ENCODE measurements at regions not wholly inside any gene's neighbourhood (a gene's known extent, or its start where the extent isn't known, plus 50 kb on each side); places are given as distances from the start of the nearest gene placed in this dataset.
"Not testable (repeated sequence)": the region's sequence is repeated elsewhere in the genome, so short reads cannot be mapped to it uniquely, and the experiment has no call there.

DNA sequence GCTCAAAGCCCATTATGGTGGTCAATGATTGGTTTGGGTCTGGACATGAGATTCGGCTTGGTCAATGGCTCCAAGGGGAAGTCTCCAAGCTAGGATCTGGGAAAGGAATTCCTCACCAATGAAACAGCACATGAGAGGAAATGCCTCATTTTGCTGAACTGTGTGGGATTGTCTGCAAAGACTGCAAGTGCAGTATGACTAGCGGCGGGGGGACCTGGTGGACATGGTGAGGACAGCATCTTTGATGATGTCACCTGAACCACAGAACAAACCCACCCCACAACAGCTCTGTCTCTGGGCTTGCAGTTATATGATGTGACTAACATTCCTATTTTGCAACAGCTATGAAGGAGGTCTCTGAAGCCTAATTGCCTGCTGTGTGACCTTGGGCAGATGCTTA is 50.6 kb upstream of the NKD1 start:
- DNase-seq = no peak

DNA sequence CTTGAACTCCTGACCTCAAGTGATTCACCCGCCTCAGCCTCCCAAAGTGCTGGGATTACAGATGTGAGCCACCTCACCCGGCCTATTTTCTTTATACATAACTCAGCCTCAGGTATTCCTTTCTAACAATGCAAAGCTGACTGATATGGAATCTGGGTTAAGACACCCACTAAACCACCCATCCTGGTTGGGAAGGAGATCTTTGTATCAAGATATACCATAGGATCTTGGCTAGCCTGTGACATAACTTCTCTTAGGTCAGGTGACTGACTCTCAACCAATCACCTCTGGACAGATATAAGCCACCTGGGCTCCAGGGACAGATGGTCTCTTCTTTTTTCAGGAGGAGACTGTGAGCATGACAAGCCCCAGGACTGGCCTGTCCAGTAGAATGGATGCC is 51.2 kb upstream of the NKD1 start:
- DNase-seq = no peak

DNA sequence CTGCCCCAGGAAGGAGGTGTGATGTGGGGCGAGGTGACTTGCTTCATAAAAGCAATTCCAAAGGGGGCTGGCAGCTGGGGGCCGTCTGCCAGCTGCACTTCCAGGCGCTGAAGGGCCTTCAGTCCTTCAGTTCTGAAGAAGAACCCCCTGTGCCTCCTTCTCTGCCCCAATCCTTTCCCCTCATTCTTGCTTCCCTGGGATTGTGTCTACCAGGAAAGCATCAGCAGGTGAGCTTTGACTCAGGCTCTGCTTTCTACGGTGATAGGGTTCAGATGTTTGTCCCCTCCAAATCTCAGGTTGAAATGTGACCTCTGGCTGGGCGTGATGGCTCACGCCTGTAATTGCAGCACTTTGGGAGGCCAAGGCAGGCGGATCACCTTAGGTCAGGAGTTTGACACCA is 52.5 kb upstream of the NKD1 start:
- no peak for DNase-seq

DNA sequence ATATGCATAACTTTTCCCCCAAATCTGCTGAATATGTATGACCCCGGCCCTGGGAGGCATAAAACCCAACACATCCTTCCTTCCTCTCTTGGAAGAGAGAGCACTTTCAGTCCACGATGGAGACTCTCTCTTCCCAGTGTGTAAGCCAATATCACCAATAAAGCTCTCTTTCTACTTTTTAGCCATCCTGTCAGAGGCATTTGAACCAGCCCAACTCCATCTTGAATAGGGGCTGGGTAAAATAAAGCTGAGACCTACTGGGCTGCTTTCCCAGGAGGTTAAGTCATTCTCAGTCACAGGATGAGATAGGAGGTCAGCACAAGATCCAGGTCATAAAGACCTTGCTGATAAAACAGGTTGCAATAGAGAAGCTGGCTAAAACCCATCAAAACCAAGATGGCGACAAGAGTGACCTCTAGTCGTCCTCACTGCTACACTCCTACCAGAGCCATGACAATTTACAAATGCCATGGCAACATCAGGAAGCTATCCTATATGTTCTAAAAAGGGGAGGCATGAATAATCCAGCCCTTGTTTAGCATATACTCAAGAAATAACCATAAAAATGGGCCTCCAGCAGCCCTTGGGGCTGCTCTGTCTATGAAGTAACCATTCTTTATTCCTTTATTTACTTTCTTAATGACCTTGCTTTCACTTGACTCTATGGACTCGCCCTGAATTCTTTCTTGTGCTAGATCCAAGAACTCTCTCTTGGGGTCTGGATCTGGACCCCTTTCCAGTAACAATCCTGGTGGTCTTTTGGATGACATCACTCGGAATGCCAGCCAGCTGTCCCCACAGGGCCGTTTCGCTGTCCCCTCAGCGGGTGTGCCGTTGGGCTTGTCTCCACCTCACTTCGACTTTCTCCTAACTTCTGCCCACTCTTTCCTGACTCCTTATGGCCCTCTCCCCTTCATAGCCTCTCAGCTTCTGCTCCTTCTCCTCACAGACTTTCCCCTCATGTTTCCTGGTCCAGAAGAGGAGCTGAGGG is 53.4 kb upstream of the NKD1 start:
- DNase-seq = no peak

DNA sequence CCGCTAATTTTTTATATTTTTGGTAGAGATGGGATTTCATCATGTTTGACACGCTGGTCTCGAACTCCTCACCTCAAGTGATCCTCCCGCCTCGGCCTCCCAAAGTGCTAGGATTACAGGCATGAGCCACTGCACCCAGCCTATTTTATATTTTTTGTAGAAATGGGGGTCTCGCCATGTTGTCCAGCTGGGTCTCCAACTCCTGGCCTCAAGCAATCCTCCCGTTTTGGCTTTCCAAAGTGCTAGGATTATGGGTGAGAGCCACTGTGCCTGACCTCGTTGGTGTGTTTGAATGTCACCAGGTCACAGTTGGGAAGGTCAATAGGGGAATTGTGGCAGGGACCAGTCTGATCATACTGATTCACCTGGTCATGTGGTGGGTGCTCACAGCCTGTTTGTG is 56.7 kb upstream of the NKD1 start:
- no peak for DNase-seq

DNA sequence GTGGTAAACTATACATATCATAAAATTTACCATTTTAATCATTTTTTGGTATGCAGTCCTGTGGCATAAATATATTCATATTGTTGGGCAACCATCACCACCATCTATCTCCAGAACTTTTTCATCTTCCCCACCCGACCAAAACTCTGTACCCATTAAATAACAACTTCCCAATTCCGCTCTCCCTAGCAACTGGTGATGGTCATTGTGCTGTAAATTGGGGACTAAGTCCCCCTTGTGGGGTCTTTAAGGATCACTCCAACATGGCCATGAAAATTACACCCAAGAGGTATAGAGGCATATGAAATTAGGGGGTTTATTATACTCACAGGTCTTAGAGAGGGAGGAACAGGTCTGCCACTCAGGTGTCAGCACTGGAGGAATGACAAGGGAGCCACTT is 57.4 kb upstream of the NKD1 start:
- DNase-seq = no peak

DNA sequence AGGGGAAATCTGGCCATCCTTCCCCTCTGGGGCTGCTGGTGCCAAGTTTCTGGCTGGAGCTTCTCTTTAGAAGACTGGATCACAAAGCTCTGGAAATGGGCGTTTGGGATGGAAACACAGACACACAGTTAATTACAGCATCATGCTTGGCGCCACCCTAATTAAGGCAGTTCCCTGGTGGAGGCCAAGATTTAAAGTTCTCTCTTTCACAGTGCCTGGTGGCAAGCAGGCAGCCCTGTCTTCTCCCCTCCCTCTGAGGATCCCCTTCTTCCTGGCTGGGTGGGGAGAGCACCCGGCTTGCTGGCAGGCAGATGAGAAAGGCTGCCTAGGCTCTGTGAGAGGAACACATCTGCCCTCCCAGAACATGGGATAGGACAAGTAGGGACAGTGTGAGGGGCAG is 59.0 kb upstream of the NKD1 start:
- no peak for DNase-seq

DNA sequence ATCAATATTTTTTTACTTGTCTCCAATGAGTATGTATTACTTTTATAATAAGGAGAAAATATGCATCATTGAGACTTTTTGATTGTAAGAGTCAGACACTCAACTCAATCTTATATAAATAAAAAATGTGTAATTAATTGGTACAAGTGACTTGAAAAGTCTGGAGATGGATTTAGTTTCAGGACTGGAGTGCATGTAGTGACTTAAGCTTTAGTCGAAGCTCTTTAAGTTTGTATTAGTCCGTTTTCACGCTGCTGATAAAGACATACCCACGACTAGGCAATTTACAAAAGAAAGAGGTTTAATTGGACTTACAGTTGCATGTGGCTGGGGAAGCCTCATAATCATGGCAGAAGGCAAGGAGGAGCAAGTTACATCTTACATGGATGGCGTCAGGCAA is 60.7 kb upstream of the NKD1 start:
- no peak for DNase-seq

DNA sequence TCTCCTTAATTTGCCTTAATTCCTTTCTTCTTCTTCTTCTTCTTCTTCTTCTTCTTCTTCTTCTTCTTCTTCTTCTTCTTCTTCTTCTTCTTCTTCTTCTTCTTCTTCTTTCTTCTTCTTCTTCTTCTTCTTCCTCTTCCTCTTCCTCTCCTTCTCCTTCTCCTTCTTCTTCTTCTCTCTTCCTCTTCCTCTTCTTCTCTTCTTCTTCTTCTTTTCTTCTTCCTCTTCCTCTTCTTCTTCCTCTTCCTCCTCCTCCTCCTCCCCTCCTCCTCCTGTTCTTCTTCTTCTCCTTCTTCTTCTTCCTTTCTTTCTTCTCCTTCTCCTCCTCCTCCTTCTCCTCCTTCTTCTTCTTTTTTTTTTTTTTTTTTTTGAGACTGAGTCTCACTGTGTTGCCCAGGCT is 62.0 kb upstream of the NKD1 start:
- not testable (repeated sequence) for DNase-seq

DNA sequence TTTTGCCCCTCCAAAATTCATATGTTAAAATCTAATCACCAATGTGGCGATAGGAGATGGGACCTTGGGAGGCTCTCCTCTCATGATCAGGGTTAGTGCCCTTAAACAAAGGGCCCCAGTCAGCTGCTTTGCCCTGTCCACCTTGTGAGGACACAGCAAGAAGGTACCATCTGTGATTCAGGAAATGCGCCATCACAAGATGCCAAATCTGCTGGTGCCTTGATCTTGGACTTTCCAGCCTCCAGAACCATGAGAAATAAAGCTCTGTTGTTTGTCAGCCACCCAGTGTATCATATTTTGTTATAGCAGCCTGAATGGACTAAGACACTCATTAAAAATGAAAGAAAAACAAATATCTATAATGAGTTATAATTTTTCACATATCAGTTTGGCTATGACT is 63.0 kb upstream of the NKD1 start:
- DNase-seq = no peak

DNA sequence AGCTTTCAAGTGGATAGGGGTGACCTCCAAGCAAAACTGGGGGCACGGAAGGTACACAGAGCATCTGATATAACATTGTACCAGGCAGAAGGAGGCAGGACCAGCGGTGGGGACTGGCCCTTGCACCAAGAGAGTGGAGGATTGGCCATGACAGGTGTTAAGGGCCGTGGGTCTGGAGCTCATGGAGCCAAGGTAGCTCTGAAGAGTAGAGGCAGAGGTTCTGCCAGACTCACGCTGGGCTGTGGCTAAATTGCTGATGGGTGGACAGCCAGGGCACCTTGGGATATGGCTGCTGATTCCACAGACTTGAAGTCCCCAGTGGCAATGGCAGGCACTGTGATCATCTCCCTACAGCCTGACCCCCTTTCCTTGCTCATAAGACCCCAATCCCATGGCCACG is 65.9 kb upstream of the NKD1 start:
- no peak for DNase-seq

DNA sequence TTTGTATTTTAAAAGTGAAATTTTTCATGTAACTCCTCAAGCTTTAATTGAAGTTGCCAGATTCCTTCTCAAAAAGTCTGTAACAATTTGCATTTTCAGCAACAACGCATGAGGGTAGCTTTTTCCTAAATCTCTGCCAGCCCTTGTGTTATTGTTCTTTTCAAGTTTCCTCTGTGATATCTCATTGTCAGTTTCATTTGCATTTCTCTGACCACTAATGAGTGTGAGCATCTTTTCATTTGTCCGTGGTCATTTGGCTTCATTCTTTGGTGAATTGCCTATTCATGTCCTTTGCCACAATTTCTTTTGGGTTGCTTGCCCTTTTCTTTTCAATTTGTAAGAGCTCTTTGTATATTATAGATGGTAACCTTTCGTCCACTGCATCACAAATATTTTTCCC is 68.0 kb upstream of the NKD1 start:
- DNase-seq = no peak

DNA sequence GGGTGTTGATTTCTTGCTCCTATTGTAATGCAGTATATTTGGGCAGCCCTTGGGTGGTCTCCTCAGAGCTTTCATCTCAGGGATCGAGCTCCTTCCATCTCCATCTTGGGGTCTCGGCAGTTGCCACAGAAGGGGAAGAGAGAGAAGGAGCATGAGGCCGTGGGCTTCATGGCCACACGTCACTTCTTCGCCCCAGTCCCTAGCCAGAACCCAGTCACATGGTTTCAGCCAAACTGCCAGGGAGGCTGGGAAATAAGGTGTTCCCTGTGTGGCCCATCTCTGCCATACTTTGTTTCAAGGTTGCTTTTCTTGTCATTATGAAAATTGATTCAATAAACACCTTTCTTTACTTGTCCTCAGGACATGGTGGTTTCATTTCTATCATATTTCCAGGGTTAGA is 68.4 kb upstream of the NKD1 start:
- no peak for DNase-seq

DNA sequence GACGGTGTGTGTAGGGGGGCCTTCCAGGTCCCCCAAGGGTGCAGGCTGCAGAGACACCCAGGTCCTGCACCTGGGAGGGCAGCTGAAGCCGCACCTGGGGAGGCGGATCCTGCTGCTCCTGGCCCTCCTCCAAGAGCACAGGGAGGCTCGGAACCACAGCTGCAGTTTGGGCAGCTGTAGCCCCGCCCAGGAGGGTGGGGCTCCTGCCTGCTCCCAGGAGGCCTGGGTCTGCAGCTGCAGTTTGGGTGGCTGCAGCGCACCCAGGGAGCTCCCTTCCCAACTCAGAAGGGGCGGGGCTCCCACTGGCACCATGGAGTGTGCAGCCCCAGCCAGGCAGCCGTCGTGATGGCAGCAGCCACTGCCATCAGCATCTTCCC is 69.4 kb upstream of the NKD1 start:
- no peak for DNase-seq

DNA sequence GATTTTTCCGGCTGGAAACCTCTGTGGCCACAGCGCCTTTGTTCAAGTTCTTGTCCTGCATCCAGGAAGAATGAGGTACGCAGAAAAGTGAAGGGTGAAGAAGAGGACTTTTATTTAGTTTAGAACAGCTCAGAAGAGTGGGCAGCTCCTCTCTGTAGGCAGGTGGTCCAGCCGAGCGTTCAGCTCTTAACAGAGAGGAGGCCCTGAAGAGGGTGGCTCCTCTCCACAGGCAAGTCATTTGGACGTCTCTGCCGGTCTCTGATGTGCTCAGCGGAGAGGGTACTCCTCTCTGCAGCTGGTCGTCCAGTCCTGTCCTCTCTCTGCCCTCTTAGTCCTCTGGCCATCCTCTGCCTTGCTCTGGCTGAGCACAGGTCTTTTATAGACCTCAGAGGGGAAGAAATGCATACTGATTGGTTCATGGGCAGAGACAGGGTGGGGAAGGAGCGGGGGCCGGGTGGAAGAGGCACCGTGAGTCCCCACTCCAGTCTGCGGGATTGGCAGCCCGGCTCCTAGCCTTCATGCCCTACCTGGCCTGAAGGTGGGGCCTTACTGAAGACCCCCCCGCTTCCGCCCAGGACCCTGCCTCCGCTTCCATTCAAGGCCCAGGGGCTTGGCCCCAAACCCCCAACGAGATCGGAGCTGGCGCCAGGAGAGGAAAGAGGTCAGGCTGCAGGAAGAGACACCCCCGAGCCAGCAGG is 70.0 kb upstream of the NKD1 start:
- no peak for DNase-seq

DNA sequence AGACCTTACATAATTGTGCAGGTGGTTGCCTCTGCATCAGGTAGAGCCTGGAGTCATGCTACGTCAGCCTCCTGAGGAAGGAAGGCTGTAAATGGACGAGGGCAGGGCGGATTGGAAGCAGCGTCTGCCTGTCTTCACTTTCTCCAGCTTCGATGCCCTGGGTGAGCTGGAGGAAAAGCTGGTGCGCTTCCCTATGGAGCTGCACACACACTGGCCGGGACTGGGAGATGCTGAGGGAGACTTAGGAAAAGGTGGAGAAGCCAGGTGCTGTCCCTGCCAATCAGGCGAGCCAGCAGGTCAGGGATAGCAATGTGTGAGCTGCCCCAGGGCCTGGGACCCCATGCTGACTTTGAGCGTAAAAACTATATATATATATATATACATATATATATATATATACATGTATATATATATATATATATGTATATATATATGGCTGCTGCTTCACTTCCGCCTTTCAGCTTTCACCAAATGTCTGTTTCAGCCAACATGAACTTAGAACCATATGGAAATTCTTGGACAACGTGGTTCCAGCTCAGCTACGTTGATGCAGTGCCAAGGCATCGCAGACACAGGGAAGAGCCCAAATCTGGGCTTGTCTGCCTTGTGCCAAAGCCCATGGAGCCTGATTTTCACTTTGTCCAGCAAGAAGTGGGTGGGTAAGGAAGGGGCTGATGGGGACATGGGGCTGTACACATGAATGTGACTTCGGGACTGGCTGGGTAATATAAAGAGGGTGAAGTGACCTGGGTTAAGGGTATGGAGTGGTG is 71.5 kb upstream of the NKD1 start:
- DNase-seq = no peak

DNA sequence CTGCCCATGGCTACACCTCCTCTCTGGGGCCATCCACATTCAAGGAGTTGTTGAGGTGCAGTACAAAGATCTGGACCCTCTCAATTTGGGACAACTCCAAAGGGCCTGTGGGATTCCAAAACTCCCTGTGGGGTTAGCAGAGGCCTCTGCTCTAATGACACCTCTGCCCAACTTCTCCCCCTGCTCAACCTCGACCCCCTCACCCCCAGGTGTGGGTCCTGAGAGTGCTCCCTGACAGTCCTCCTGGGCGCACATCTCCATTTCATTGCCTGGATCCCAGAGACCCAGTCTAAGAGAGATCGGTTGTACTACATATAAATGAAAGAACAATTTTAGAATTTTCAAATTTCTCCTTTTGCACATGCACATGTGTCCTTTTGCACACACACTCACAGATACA is 73.0 kb upstream of the NKD1 start:
- no peak for DNase-seq

DNA sequence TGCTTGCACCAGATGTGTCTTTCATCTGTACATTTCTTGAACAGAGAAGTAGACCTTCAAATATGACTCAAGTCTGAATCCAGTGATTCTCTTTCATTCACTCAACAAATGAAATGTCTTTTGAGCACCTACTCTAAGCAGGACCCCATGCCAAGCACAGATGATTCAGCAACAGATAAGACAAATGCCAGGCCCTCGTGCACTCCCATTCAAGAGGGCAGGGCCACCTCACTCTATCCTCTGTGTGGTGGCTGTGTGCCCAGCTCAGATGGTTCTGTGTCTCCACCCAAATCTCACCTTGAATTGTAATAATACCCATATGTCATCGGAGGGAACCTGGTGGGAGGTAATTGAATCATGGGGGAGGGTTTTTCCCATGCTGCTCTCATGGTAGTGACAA is 74.1 kb upstream of the NKD1 start:
- DNase-seq = no peak

DNA sequence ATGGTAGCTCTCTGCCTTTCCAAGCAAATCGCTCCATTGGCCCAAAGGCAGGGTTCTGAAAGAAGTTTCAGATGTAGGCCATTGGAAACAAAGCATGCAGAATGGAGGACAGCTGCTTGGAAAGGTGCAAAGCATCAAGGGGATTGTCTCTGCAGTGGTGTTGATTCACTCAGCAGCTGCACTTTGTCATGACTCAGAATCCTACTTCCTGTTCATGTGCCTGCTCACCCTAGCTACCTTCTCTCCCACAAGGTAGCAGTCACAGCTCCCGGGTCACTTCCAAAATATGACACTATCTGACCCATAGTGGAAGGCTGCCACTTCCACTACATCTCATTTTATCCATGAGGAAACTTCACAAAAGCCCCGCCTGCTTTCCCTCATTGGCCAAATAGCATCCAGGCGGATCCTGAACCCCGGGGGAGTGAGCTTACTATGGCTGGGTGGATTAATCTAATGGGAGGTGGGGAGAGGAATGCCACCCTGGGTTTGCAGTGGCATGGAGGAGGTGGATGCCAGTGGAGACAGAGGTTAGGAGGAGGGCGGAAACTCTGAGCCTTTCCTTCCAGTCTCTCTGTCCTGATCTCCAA is 74.7 kb upstream of the NKD1 start:
- DNase-seq = no peak

DNA sequence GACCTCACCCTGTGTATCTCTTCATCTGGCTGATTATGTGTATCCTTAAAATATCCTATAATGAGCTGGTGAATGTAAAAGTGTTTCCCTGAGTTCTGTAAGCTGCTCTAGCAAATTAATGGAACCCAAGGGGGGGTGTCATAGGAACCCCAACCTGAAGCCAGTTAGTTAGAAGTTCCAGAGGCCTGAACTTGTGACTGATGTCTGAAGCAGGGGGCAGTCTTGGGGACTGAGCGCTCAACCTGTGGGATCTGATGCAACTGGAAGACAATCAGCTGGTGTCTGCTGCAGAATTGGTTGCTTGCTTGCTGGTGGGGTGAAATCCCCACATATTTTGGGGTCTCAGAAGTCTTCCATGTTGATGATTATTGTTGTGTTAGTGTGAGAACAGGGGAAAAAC is 75.7 kb upstream of the NKD1 start:
- DNase-seq = no peak

DNA sequence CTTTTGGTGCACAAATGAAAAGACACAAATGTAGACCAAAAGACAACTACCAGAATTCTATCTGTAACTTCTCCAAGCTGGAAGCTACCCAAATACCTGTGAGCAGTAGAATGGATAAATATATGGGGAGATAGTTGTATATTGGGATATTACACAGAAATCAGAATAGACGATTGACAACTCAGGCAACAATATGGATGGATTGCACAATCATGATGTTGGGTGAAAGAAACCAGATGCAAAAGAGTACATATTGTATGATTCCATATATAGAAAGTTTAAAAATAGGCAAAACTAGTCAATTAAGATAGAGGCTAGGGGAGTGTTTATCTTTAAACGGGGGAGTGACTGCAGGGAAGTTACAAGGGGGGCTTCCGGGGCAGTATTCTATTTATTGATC is 77.5 kb upstream of the NKD1 start:
- no peak for DNase-seq

DNA sequence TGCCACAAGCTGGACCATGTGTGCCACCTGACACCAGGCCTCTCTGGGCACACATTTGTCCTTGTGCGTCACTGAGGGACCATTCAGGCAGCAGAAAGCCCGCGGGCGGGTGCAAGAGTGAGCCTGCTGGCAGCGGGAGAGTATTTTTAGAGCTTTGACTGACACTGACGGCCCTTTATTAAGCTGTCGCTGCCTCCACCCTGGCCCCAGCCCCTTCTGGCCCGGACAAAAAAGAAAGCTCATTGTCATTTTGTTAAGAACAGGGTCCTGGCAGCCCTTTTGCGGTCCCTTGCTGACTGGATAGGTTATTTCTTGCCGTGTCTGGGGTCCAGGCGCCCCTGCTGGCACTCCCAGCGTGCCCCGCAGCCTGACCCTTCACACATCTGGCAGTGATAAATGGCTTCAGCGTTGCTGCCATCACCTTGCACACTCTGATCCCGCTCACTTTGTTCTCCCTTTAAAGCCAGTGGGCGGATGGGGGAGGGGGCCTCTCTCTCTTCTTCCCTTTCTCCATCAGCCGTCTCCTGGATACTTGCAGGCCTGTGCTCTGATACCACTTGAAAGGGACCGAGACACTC is 78.4 kb upstream of the NKD1 start:
- no peak for DNase-seq

DNA sequence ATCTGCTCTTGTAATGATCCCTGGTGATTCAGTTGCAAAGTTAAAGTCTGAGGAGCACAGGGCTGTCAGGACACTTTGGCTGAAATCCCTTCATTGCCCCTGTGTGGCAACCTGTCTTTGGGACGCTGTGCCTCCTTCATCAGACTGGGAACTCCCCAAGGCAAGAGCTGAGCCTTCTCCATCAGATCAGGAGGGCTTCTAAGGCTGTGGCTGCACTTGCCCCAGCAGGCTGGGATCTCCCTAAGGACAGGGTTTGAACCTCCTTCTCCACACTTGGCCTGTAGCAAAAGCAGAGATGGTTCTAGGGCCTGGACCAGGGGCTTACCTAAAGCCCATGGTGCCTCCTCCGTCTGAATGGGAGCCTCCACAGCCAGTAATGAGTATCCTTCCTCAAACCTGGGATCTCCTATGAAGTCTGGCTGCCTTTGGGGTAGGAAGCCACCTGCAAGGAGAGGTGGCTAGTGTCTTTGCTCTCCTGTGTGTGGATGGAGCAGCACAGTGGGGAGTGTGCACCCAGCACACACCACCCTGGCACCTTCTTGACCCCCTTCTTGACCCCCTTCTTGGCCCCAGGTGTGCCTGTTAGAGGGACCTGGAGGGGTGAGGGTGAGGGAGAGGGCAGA is 79.0 kb upstream of the NKD1 start:
- DNase-seq = no peak
